ENCODE measurements at regions not wholly inside any gene's neighbourhood (a gene's known extent, or its start where the extent isn't known, plus 50 kb on each side); places are given as distances from the start of the nearest gene placed in this dataset.

- intact Hi-C loops (cut with DNase I), result no loop called here
- ATAC-seq, result no peak
Measured at GRCh38 chr11:36817336-36817965, 219.4 kb upstream of the RAG2 start.

GRCh38 chr11:36809303-36809702 is 211.3 kb upstream of the RAG2 start:
- no peak for DNase-seq
- ATAC-seq, result no peak
- H3K36me3 ChIP-seq, result no peaks in the 10 kb centered on the region
- no peaks in the 10 kb centered on the region for H3K9me3 ChIP-seq
- no peaks in the 10 kb centered on the region for H3K27me3 ChIP-seq
- H3K27ac ChIP-seq, result no peak overlapping the region
- no peaks in the 10 kb centered on the region for H3K4me1 ChIP-seq
- no peak overlapping the region for H3K4me3 ChIP-seq
- no peak for TF ChIP-seq CTCF (IDR thresholded peaks at IDR 0.05)
- intact Hi-C loops (cut with DNase I), result no loop called here

More at GRCh38 chr11:36817336-36817965, 219.4 kb upstream of the RAG2 start:
- H3K4me3 ChIP-seq, result no peak overlapping the region
- H3K9me3 ChIP-seq, result no peaks in the 10 kb centered on the region
- no peak for TF ChIP-seq CTCF (IDR thresholded peaks at IDR 0.05)
- no peaks in the 10 kb centered on the region for H3K27me3 ChIP-seq
- H3K36me3 ChIP-seq, result no peaks in the 10 kb centered on the region
- no peak for DNase-seq
- H3K27ac ChIP-seq, result no peak overlapping the region
- H3K4me1 ChIP-seq, result no peaks in the 10 kb centered on the region

- ATAC-seq (no peak), DNase-seq (no peak)
- Histone ChIP-seq H3K9me3 (no peaks in the 10 kb centered on the region), H3K27me3 (no peaks in the 10 kb centered on the region), H3K27ac (no peak overlapping the region), H3K4me1 (no peaks in the 10 kb centered on the region), H3K4me3 (no peak overlapping the region), H3K36me3 (no peaks in the 10 kb centered on the region)
- no peak for TF ChIP-seq CTCF (IDR thresholded peaks at IDR 0.05)
- intact Hi-C loops (cut with DNase I), result no loop called here
Measured at GRCh38 chr11:36807871-36808270, 209.8 kb upstream of the RAG2 start.

GRCh38 chr11:36803084-36803483 is 205.0 kb upstream of the RAG2 start:
- intact Hi-C loops (cut with DNase I), result no loop called here
- no peak for TF ChIP-seq CTCF (IDR thresholded peaks at IDR 0.05)

GRCh38 chr11:36792996-36793914 is 195.2 kb upstream of the RAG2 start:
- no peaks in the 10 kb centered on the region for H3K36me3 ChIP-seq
- ATAC-seq, result no peak
- H3K27me3 ChIP-seq, result no peaks in the 10 kb centered on the region
- peak in 1 of 2 donors; percentile 11 for TF ChIP-seq CTCF (IDR thresholded peaks at IDR 0.05)
- peak in 2 of 4 donors; percentile 33 to 35 for DNase-seq
- no peaks in the 10 kb centered on the region for H3K4me1 ChIP-seq
- no peaks in the 10 kb centered on the region for H3K9me3 ChIP-seq
- intact Hi-C loops (cut with DNase I), result no loop called here
- no peak overlapping the region for H3K4me3 ChIP-seq
- no peak overlapping the region for H3K27ac ChIP-seq

More at GRCh38 chr11:36803084-36803483, 205.0 kb upstream of the RAG2 start:
- ATAC-seq (no peak), DNase-seq (no peak)
- no peaks in the 10 kb centered on the region for H3K36me3 ChIP-seq
- H3K27me3 ChIP-seq, result no peaks in the 10 kb centered on the region
- H3K27ac ChIP-seq, result no peak overlapping the region
- H3K4me1 ChIP-seq, result no peaks in the 10 kb centered on the region
- no peaks in the 10 kb centered on the region for H3K9me3 ChIP-seq
- H3K4me3 ChIP-seq, result no peak overlapping the region
